ENCODE measurements at regions not wholly inside any gene's neighbourhood (a gene's known extent, or its start where the extent isn't known, plus 50 kb on each side); places are given as distances from the start of the nearest gene placed in this dataset.

- H3K9me3 Mint-ChIP-seq = peaks cover 12% of the 10 kb centered on the region
- H3K36me3 Mint-ChIP-seq = no peaks in the 10 kb centered on the region
Observed at GRCh38 chr3:20425138-20425537, 239.1 kb upstream of the SGO1 start.

GRCh38 chr3:20424086-20424485, 238.1 kb upstream of the SGO1 start:
- no peak overlapping the region for H3K4me3 Mint-ChIP-seq
- H3K27ac Mint-ChIP-seq = no peak overlapping the region
- no peak for DNase-seq (ENCODE audit: low spot score)
- H3K27me3 Mint-ChIP-seq (ENCODE audit: insufficient read depth, low read depth) = no peaks in the 10 kb centered on the region
- Histone ChIP-seq H3K9ac (no peak overlapping the region), H3K36me3 (no peaks in the 10 kb centered on the region), H3K27ac (no peak overlapping the region), H3K4me2 (no peak overlapping the region), H3K9me3 (ENCODE audit: low read depth) (no peaks in the 10 kb centered on the region), H4K20me1 (ENCODE audit: low read depth) (no peaks in the 10 kb centered on the region), H3K4me1 (no peaks in the 10 kb centered on the region), H3F3A (ENCODE audit: low read depth) (no peaks in the 10 kb centered on the region), H2AFZ (replicated peaks) (no peak overlapping the region), H3K27me3 (no peaks in the 10 kb centered on the region), H3K79me2 (ENCODE audit: low read depth) (no peaks in the 10 kb centered on the region), H3K4me3 (no peak overlapping the region)
- no peak for TF ChIP-seq EZH2phosphoT487 (IDR thresholded peaks at IDR 0.05)
- TF ChIP-seq EZH2 (IDR thresholded peaks at IDR 0.05) = no peak
- TF ChIP-seq, protein P1, sequence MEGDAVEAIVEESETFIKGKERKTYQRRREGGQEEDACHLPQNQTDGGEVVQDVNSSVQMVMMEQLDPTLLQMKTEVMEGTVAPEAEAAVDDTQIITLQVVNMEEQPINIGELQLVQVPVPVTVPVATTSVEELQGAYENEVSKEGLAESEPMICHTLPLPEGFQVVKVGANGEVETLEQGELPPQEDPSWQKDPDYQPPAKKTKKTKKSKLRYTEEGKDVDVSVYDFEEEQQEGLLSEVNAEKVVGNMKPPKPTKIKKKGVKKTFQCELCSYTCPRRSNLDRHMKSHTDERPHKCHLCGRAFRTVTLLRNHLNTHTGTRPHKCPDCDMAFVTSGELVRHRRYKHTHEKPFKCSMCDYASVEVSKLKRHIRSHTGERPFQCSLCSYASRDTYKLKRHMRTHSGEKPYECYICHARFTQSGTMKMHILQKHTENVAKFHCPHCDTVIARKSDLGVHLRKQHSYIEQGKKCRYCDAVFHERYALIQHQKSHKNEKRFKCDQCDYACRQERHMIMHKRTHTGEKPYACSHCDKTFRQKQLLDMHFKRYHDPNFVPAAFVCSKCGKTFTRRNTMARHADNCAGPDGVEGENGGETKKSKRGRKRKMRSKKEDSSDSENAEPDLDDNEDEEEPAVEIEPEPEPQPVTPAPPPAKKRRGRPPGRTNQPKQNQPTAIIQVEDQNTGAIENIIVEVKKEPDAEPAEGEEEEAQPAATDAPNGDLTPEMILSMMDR (IDR thresholded peaks at IDR 0.05) = no peak
- H3K36me3 Mint-ChIP-seq = no peaks in the 10 kb centered on the region
- H3K9me3 Mint-ChIP-seq = peaks cover 12% of the 10 kb centered on the region
- H3K4me1 Mint-ChIP-seq = no peaks in the 10 kb centered on the region

More at GRCh38 chr3:20425138-20425537, 239.1 kb upstream of the SGO1 start:
- Histone ChIP-seq H3K27me3 (no peaks in the 10 kb centered on the region), H3K4me1 (no peaks in the 10 kb centered on the region), H3K79me2 (ENCODE audit: low read depth) (no peaks in the 10 kb centered on the region), H3K4me2 (no peak overlapping the region), H3K9me3 (ENCODE audit: low read depth) (no peaks in the 10 kb centered on the region), H4K20me1 (ENCODE audit: low read depth) (no peaks in the 10 kb centered on the region), H3K9ac (no peak overlapping the region), H3K27ac (no peak overlapping the region), H3F3A (ENCODE audit: low read depth) (no peaks in the 10 kb centered on the region), H2AFZ (replicated peaks) (no peak overlapping the region), H3K4me3 (no peak overlapping the region), H3K36me3 (no peaks in the 10 kb centered on the region)
- no peak for DNase-seq (ENCODE audit: low spot score)
- no peak overlapping the region for H3K4me3 Mint-ChIP-seq
- no peak overlapping the region for H3K27ac Mint-ChIP-seq
- no peaks in the 10 kb centered on the region for H3K27me3 Mint-ChIP-seq (ENCODE audit: insufficient read depth, low read depth)
- H3K4me1 Mint-ChIP-seq = no peaks in the 10 kb centered on the region
- TF ChIP-seq EZH2 (IDR thresholded peaks at IDR 0.05) = no peak
- no peak for TF ChIP-seq EZH2phosphoT487 (IDR thresholded peaks at IDR 0.05)
- TF ChIP-seq, protein P1 (IDR thresholded peaks at IDR 0.05) = no peak

DNA sequence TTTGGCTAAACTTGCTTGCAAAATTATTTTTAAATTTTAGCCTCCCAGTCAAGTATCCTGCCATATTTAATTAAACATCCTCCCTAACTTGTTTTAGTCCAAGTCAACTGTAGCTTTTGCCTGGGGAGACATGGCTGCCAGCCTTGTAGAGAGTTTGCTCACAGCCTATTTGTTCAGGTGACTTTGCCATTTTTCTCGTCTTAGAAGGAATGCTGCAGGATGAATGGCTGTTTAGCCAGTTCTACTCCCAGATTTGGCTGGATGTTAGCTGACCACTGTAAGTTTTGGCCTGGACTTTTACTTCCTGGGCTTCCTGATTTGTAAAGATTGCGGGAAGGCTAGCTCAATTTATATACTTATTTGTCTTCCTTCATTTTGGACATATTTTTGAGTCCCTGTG, 236.4 kb upstream of the SGO1 start:
- Histone ChIP-seq H3K36me3 (no peaks in the 10 kb centered on the region), H3K4me2 (no peak overlapping the region), H3K27me3 (no peaks in the 10 kb centered on the region), H3K9me3 (ENCODE audit: low read depth) (no peaks in the 10 kb centered on the region), H3K79me2 (ENCODE audit: low read depth) (no peaks in the 10 kb centered on the region), H3K4me3 (no peak overlapping the region), H4K20me1 (ENCODE audit: low read depth) (no peaks in the 10 kb centered on the region), H3F3A (ENCODE audit: low read depth) (no peaks in the 10 kb centered on the region), H3K4me1 (no peaks in the 10 kb centered on the region), H2AFZ (replicated peaks) (no peak overlapping the region), H3K9ac (no peak overlapping the region), H3K27ac (no peak overlapping the region)
- no peaks in the 10 kb centered on the region for H3K4me1 Mint-ChIP-seq
- peaks cover 4% of the 10 kb centered on the region for H3K27me3 Mint-ChIP-seq (ENCODE audit: insufficient read depth, low read depth)
- no peak overlapping the region for H3K27ac Mint-ChIP-seq
- H3K9me3 Mint-ChIP-seq = peaks cover 7% of the 10 kb centered on the region
- H3K36me3 Mint-ChIP-seq = no peaks in the 10 kb centered on the region
- H3K4me3 Mint-ChIP-seq = no peak overlapping the region
- DNase-seq (ENCODE audit: low spot score) = no peak
- no peak for TF ChIP-seq EZH2phosphoT487 (IDR thresholded peaks at IDR 0.05)
- TF ChIP-seq, protein P1 (IDR thresholded peaks at IDR 0.05) = no peak
- no peak for TF ChIP-seq EZH2 (IDR thresholded peaks at IDR 0.05)
